Common myeloid progenitor, CD34-positive (primary cell): ENCODE measurements at regions not wholly inside any gene's neighbourhood (a gene's known extent, or its start where the extent isn't known, plus 50 kb on each side); places are given as distances from the start of the nearest gene placed in this dataset.

Experiments
- CTCF ChIA-PET: fragments of 350-600 bp; sonication (Branson Sonifier 250); formaldehyde crosslinking; loops from one replicate; lab custom pipeline; 2021; ENCODE audit warnings: antibody characterized with exemption; lab: Charles Lee
- POLR2A ChIA-PET: fragments of 350-600 bp; sonication (Branson Sonifier 250); formaldehyde crosslinking; loops from one replicate; lab custom pipeline; 2021; ENCODE audit warnings: antibody characterized with exemption; lab: Charles Lee
- DNase-seq, 3 donors: peaks; one replicate each; pipeline versions ENCODE4 v3.0.0 to v3.0.0-alpha.2; 2013
- H3K27ac ChIP-seq, 2 experiments: 1 replicate in 1 of 2; 2 replicates in 1 of 2; pipeline ENCODE4 v1.7.0; 2013; ENCODE audit warnings: inconsistent platforms in 2 of 2, low read length in 2 of 2, mild to moderate bottlenecking in 2 of 2, low read depth in 1 of 2, moderate library complexity in 1 of 2; ENCODE audit not compliant: severe bottlenecking in 2 of 2, insufficient read depth in 1 of 2, poor library complexity in 1 of 2
- H3K27me3 ChIP-seq, 5 experiments: replicated peaks in 2 of 5; 1 replicate in 3 of 5; 2 replicates in 2 of 5; pipeline versions ENCODE4 v1.6.1 to v1.7.0; 2013; ENCODE audit warnings: low read length in 4 of 5, mild to moderate bottlenecking in 2 of 5, moderate library complexity in 2 of 5, inconsistent platforms in 1 of 5; ENCODE audit not compliant: insufficient read depth in 5 of 5, control insufficient read depth in 4 of 5
- H3K36me3 ChIP-seq, 4 experiments: 1 replicate in 2 of 4; 2 replicates in 2 of 4; pipeline versions ENCODE4 v1.6.1 to v1.7.0; 2013; ENCODE audit warnings: low read length in 3 of 4, control low read depth in 1 of 4, mild to moderate bottlenecking in 1 of 4; ENCODE audit not compliant: control insufficient read depth in 4 of 4, insufficient read depth in 4 of 4
- H3K4me1 ChIP-seq, 4 experiments: 1 replicate in 3 of 4; 2 replicates in 1 of 4; pipeline versions ENCODE4 v1.6.1 to v1.7.1; 2013; ENCODE audit warnings: low read length in 3 of 4, mild to moderate bottlenecking in 3 of 4, control low read depth in 1 of 4, inconsistent platforms in 1 of 4, moderate library complexity in 1 of 4; ENCODE audit not compliant: control insufficient read depth in 4 of 4, insufficient read depth in 4 of 4; ENCODE audit errors: control extremely low read depth in 1 of 4
- H3K4me3 ChIP-seq, 7 experiments: 1 replicate in 4 of 7; 2 replicates in 3 of 7; pipeline versions ENCODE4 v1.5.1 to v1.7.0; 2013; ENCODE audit warnings: mild to moderate bottlenecking in 7 of 7, low read length in 6 of 7, moderate library complexity in 6 of 7, inconsistent platforms in 2 of 7, low read depth in 2 of 7, control low read depth in 1 of 7; ENCODE audit not compliant: insufficient read depth in 4 of 7, control insufficient read depth in 1 of 7; ENCODE audit errors: extremely low read depth in 1 of 7
- H3K9me3 ChIP-seq, 5 experiments: 1 replicate in 4 of 5; 2 replicates in 1 of 5; pipeline versions ENCODE4 v1.6.1 to v1.7.1; 2013; ENCODE audit warnings: low read length in 4 of 5, mild to moderate bottlenecking in 2 of 5, inconsistent platforms in 1 of 5, low read depth in 1 of 5, moderate library complexity in 1 of 5; ENCODE audit not compliant: control insufficient read depth in 4 of 5, insufficient read depth in 2 of 5; ENCODE audit errors: control extremely low read depth in 1 of 5
- WGBS: methylation state at CpG from one replicate; pipeline ENCODE4 v1.1.5; 2013; ENCODE audit not compliant: insufficient coverage; 5-methylcytosine and 5-hydroxymethylcytosine counted together

DNA sequence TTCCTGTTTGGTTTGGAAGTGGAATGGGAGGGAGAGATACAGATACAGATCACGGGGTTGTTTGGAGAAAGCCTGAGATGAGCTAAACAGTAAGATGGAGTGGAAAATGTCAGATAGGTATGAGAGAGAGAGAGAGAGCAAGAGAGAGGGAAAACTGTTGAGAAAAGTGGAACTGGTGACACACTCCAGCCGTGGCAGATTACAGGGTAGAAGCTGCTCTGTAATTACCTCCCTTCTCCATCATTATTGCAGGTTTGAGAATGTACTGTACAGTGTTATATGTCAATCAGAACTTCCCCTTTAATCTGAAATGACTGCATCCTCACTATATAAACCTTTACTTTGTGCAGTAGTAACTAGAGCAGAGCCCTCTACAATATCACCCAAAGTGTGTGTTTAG is 74.5 kb upstream of the WWC1 start:
- no peak overlapping the region for H3K27ac ChIP-seq
- CTCF ChIA-PET: interaction anchor here (1.0 to 2.9 kb wide), 5 partner anchors 9 to 103 kb away, joined by 3 to 6 read pairs (median 3); no protein-coding TSS in a partner anchor
- H3K9me3 ChIP-seq: no peaks in the 10 kb centered on the region
- POLR2A ChIA-PET: no interaction called here
- WGBS: 83% methylated on average over 1 of the region's 2 CpGs
- no peak overlapping the region for H3K4me3 ChIP-seq
- H3K36me3 ChIP-seq: no peaks in the 10 kb centered on the region
- peaks cover 0 to 7% (median 1%) of the 10 kb centered on the region in 4 experiments for H3K4me1 ChIP-seq
- no peak for DNase-seq
- peaks cover 0 to 10% (median 0%) of the 10 kb centered on the region in 5 experiments for H3K27me3 ChIP-seq

DNA sequence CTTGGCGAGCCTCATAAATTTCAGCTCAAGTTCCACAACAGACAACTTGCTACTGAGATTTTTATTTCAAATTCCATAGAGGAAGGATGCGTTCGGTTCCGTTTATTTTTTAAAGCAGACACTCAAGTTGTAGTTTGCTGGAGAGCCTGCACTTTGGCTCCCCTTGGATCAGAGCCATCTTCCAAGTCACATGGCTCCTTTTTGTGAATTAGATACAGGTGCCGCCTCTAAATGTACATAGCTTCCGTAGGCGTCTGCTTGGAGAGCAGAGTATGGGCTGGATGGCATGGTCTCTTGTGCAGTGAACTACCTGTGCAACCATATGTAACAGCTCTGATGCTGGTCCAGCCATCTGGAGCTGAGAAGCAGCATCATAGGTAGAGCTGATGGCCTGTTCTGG is 73.9 kb upstream of the WWC1 start:
- WGBS: 98% methylated on average over 6 of the region's 7 CpGs

DNA sequence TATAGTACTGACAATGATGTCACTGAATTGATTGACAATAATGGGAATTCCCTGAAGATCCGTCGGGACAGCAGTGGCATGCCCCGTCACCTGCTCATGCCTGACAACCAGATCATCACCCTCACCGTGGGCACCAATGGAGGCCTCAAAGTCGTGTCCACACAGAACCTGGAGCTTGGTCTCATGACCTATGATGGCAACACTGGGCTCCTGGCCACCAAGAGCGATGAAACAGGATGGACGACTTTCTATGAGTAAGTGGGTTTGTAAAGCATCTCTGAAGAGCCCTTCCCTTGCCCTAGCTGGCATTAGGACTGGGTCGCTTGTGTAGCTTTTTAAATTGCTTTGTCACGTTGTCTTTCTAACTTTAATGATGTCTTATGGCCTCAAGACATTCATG is 72.7 kb upstream of the WWC1 start:
- H3K4me1 ChIP-seq: peaks cover 0 to 7% (median 1%) of the 10 kb centered on the region in 4 experiments
- DNase-seq: no peak
- H3K4me3 ChIP-seq: no peak overlapping the region
- CTCF ChIA-PET: interaction anchor here (0.9 to 2.4 kb wide), 14 partner anchors 14 to 500 kb away, joined by 3 to 18 read pairs (median 4); no protein-coding TSS in a partner anchor
- no peaks in the 10 kb centered on the region for H3K9me3 ChIP-seq
- H3K27ac ChIP-seq: no peak overlapping the region
- WGBS: 95% methylated on average over 8 of the region's 9 CpGs
- peaks cover 0 to 8% (median 0%) of the 10 kb centered on the region in 5 experiments for H3K27me3 ChIP-seq
- POLR2A ChIA-PET: no interaction called here
- no peaks in the 10 kb centered on the region for H3K36me3 ChIP-seq

More for the DNA sequence above, 73.9 kb upstream of the WWC1 start:
- peaks cover 0 to 10% (median 0%) of the 10 kb centered on the region in 5 experiments for H3K27me3 ChIP-seq
- DNase-seq: no peak
- H3K27ac ChIP-seq: no peak overlapping the region
- POLR2A ChIA-PET: no interaction called here
- H3K9me3 ChIP-seq: no peaks in the 10 kb centered on the region
- peaks cover 0 to 7% (median 1%) of the 10 kb centered on the region in 4 experiments for H3K4me1 ChIP-seq
- CTCF ChIA-PET: interaction anchor here (0.8 to 2.9 kb wide), 5 partner anchors 10 to 119 kb away, joined by 3 to 6 read pairs (median 3); no protein-coding TSS in a partner anchor
- H3K36me3 ChIP-seq: no peaks in the 10 kb centered on the region
- H3K4me3 ChIP-seq: no peak overlapping the region

DNA sequence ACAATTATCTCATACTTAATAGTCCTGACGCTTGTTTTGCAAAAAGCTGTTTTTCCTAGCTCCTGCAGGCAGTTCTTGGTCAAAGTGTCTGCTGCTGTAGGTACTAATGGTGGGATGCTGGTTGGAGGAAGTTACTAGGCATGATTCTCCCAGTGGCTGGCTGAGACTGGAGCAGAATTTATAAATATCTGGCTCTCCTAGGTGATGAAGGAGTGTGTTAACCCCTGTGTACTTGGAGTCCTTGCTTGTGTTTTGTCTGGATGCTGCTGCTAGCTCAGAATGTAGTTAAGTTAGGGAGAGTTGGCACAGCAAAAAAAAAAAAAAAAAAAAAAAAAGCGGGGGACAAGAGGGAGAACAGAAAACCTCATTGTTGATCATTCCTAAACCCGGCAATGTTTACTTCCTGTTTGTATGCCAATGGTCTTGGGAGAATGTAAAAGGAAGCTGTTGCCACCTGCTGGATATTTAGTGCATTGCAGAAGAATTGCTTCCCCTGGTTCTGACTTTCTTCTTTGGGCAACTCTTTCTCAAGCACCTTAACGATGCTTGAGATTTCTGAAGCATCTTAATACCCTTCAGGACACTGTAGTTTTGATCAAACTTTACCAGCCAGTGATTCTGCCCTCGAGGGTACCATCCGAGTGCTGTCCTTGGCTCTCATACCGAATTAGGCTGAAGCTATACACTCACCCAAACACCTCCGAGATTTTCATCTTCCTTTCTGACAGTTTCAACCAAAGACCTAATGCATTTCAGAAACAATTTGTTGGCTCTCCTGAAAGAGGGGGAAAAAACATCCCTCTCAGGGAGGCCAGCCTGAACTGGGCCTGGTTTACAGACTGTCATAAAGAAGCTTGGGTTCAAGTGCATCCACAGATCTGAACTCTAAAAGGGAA is 71.7 kb upstream of the WWC1 start:
- CTCF ChIA-PET: interaction anchor here (0.7 to 2.4 kb wide), 21 partner anchors 10 to 1609 kb away, joined by 3 to 18 read pairs (median 4); no protein-coding TSS in a partner anchor
- Histone ChIP-seq H3K4me1 (peaks cover 0 to 7% (median 1%) of the 10 kb centered on the region in 4 experiments), H3K9me3 (no peaks in the 10 kb centered on the region), H3K27ac (no peak overlapping the region), H3K4me3 (peak overlapping the region in 1 of 7 experiments; percentile 49), H3K36me3 (no peaks in the 10 kb centered on the region), H3K27me3 (peaks cover 0 to 8% (median 0%) of the 10 kb centered on the region in 5 experiments)
- 25% methylated on average over 5 of the region's 8 CpGs for WGBS
- DNase-seq: peak; percentile 68 to 78 (median 70)
- POLR2A ChIA-PET: no interaction called here

DNA sequence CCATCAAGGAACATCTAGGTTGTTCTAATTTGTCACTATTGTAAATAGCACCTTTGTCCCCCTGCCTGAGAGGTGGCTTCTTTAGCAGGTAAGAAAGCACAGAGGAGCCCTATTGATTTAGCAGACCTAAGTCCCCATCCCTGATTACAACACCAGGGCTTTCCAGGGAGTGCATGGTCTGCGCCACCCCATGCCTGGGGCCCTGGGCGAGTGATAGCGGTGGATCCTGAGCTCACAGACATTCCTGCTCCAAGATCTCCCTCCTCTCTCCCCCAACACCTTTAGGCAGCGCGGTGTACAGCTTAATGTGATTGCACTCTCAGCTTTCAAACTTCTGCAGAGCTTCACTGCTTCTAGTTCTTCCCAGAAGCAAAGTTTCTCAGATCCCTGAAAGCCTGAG is 67.4 kb upstream of the WWC1 start:
- no peak overlapping the region for H3K4me3 ChIP-seq
- no peaks in the 10 kb centered on the region for H3K9me3 ChIP-seq
- H3K4me1 ChIP-seq: peaks cover 0 to 11% (median 5%) of the 10 kb centered on the region in 4 experiments
- no peak overlapping the region for H3K27ac ChIP-seq
- H3K36me3 ChIP-seq: no peaks in the 10 kb centered on the region
- H3K27me3 ChIP-seq: peaks cover 0 to 5% (median 0%) of the 10 kb centered on the region in 5 experiments
- no peak for DNase-seq
- 100% methylated on average over 5 of the region's 5 CpGs for WGBS
- ChIA-PET POLR2A (interaction anchor here (0.6 kb wide), 1 partner anchor 505 kb away, joined by 4 read pairs; no protein-coding TSS in a partner anchor), CTCF (no interaction called here)

DNA sequence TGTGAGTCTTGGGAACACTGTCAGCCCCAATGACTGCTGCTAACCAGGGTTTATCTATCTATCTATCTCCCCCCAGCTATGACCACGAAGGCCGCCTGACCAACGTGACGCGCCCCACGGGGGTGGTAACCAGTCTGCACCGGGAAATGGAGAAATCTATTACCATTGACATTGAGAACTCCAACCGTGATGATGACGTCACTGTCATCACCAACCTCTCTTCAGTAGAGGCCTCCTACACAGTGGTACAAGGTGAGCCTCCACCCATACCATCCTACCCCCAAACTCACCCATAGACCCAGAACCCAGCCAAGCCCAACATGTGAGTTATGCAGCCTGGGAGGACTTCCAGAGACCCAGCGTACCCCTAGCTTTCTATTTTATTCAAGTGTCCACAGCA is 65.4 kb upstream of the WWC1 start:
- no peaks in the 10 kb centered on the region for H3K9me3 ChIP-seq
- no peaks in the 10 kb centered on the region for H3K36me3 ChIP-seq
- H3K27ac ChIP-seq: no peak overlapping the region
- ChIA-PET CTCF (interaction anchor here (0.8 kb wide), 1 partner anchor 9 kb away, joined by 3 read pairs; no protein-coding TSS in a partner anchor), POLR2A (no interaction called here)
- 90% methylated on average over 8 of the region's 10 CpGs for WGBS
- DNase-seq: no peak
- peaks cover 0 to 10% (median 4%) of the 10 kb centered on the region in 4 experiments for H3K4me1 ChIP-seq
- H3K27me3 ChIP-seq: peaks cover 0 to 5% (median 0%) of the 10 kb centered on the region in 5 experiments
- H3K4me3 ChIP-seq: no peak overlapping the region

DNA sequence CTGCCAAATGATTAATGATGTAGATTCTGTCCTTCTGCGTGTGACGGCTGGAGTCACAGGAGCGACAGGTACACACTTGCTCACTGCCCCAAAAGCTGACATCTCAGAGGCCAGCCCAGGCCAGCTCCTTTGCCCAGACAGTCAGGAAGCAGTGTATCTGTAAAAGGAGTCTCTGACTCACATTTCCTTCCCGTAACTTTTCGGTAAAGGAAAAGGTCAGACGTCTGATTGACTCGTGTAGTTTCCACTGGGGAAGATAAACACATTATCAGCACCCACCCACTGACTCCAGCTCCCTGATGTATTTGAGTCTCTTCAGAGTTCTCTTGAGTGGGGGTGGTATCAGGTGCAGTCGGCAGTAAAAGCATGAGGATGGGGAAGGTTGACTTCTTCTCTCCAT is 64.4 kb upstream of the WWC1 start:
- no peak overlapping the region for H3K4me3 ChIP-seq
- H3K4me1 ChIP-seq: peaks cover 0 to 10% (median 4%) of the 10 kb centered on the region in 4 experiments
- 70% methylated on average over 5 of the region's 8 CpGs for WGBS
- POLR2A ChIA-PET: no interaction called here
- H3K27ac ChIP-seq: no peak overlapping the region
- H3K27me3 ChIP-seq: no peaks in the 10 kb centered on the region
- H3K36me3 ChIP-seq: no peaks in the 10 kb centered on the region
- no peaks in the 10 kb centered on the region for H3K9me3 ChIP-seq
- CTCF ChIA-PET: no interaction called here
- no peak for DNase-seq
